ENCODE measurements at regions not wholly inside any gene's neighbourhood (a gene's known extent, or its start where the extent isn't known, plus 50 kb on each side); places are given as distances from the start of the nearest gene placed in this dataset.

DNA sequence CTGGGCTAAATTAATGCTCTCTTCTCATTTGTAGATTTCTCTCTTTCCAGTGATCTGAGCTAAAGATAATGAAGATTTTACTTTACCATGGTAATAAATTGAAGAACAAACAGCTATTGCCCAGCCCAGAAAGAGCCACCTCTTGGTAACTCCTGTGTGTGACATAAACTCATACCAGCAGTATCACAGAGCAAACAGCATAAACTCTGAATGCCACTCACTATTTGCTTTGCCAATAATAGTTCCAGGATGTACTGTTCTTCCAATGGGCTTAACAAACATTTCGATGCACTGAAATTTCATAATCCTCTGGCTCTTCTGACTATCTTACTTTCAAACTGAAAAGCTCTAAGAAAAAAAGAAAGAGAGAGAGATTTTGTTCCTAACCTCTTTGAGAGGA, 69.8 kb upstream of the RASEF start (continued):
- TF ChIP-seq STAT1 (IDR thresholded peaks at IDR 0.05; ENCODE audit: unreplicated experiment) = no peak
- no peak for TF ChIP-seq ZNF331 (CRISPR knock-in tag; IDR thresholded peaks at IDR 0.05; ENCODE audit: low read depth)
- TF ChIP-seq, protein P1, sequence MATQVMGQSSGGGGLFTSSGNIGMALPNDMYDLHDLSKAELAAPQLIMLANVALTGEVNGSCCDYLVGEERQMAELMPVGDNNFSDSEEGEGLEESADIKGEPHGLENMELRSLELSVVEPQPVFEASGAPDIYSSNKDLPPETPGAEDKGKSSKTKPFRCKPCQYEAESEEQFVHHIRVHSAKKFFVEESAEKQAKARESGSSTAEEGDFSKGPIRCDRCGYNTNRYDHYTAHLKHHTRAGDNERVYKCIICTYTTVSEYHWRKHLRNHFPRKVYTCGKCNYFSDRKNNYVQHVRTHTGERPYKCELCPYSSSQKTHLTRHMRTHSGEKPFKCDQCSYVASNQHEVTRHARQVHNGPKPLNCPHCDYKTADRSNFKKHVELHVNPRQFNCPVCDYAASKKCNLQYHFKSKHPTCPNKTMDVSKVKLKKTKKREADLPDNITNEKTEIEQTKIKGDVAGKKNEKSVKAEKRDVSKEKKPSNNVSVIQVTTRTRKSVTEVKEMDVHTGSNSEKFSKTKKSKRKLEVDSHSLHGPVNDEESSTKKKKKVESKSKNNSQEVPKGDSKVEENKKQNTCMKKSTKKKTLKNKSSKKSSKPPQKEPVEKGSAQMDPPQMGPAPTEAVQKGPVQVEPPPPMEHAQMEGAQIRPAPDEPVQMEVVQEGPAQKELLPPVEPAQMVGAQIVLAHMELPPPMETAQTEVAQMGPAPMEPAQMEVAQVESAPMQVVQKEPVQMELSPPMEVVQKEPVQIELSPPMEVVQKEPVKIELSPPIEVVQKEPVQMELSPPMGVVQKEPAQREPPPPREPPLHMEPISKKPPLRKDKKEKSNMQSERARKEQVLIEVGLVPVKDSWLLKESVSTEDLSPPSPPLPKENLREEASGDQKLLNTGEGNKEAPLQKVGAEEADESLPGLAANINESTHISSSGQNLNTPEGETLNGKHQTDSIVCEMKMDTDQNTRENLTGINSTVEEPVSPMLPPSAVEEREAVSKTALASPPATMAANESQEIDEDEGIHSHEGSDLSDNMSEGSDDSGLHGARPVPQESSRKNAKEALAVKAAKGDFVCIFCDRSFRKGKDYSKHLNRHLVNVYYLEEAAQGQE (IDR thresholded peaks at IDR 0.05; ENCODE audit: unreplicated experiment) = no peak
- no peak for TF ChIP-seq CREB1 (CRISPR knock-in tag; IDR thresholded peaks at IDR 0.05; ENCODE audit: low read depth)
- TF ChIP-seq, protein P2, sequence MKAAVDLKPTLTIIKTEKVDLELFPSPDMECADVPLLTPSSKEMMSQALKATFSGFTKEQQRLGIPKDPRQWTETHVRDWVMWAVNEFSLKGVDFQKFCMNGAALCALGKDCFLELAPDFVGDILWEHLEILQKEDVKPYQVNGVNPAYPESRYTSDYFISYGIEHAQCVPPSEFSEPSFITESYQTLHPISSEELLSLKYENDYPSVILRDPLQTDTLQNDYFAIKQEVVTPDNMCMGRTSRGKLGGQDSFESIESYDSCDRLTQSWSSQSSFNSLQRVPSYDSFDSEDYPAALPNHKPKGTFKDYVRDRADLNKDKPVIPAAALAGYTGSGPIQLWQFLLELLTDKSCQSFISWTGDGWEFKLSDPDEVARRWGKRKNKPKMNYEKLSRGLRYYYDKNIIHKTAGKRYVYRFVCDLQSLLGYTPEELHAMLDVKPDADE (IDR thresholded peaks at IDR 0.05) = no peak
- no peak for TF ChIP-seq NANOG (IDR thresholded peaks at IDR 0.05; ENCODE audit: borderline replicate concordance)
- no peak for TF ChIP-seq ZNF114 (CRISPR knock-in tag; IDR thresholded peaks at IDR 0.05)
- no peak for TF ChIP-seq EZH2phosphoT487 (IDR thresholded peaks at IDR 0.05; ENCODE audit: unreplicated experiment)

DNA sequence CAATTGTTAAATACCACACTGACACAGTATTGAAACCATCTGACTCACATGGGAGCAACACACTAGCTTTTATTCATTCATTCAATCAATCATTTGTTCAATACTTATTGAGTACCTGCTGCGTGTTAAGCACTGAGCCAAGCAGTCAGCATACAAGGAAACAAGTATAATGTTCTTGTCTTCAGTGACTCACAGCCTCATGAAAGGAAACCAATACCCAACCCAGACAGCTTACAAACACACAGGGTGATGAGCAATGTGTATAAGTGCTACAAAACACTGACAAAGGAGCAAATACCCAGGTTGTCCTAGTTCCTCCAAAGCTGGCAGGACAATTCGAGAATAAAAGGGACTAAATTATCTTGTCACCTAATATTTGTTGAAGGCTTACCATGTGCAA, 67.6 kb upstream of the RASEF start:
- Histone ChIP-seq H3K4me3 (no peak overlapping the region), H3K79me2 (replicated peaks; ENCODE audit: insufficient read depth) (no peaks in the 10 kb centered on the region), H3K4me1 (ENCODE audit: insufficient read depth) (no peaks in the 10 kb centered on the region), H3K27ac (ENCODE audit: low read depth) (no peak overlapping the region), H3K4me2 (no peak overlapping the region), H2AFZ (no peak overlapping the region), H4K20me1 (replicated peaks; ENCODE audit: insufficient read depth) (no peaks in the 10 kb centered on the region; the same call in 1 of the 2 replicates), H3K36me3 (ENCODE audit: insufficient read depth) (no peaks in the 10 kb centered on the region; the same call in 1 of the 2 replicates), H3K9me2 (ENCODE audit: insufficient read depth) (peaks cover 6% of the 10 kb centered on the region), H3F3A (replicated peaks; ENCODE audit: low read depth) (no peaks in the 10 kb centered on the region), H3K27me3 (ENCODE audit: insufficient read depth) (no peaks in the 10 kb centered on the region)
- no peak for ATAC-seq
- H3K27ac Mint-ChIP-seq = no peak overlapping the region
- no peak for DNase-seq (ENCODE audit: low spot score)
- H3K36me3 Mint-ChIP-seq (ENCODE audit: low read depth) = peaks cover 15% of the 10 kb centered on the region; the same call in 2 of the 3 replicates
- peaks cover 23% of the 10 kb centered on the region for H3K9me3 Mint-ChIP-seq
- no peaks in the 10 kb centered on the region for H3K27me3 Mint-ChIP-seq (ENCODE audit: insufficient read depth, low read depth, poor library complexity)
- H3K4me3 Mint-ChIP-seq = no peak overlapping the region
- no peaks in the 10 kb centered on the region for H3K4me1 Mint-ChIP-seq
- no peak for TF ChIP-seq NANOG (IDR thresholded peaks at IDR 0.05; ENCODE audit: borderline replicate concordance)
- TF ChIP-seq, protein P3, sequence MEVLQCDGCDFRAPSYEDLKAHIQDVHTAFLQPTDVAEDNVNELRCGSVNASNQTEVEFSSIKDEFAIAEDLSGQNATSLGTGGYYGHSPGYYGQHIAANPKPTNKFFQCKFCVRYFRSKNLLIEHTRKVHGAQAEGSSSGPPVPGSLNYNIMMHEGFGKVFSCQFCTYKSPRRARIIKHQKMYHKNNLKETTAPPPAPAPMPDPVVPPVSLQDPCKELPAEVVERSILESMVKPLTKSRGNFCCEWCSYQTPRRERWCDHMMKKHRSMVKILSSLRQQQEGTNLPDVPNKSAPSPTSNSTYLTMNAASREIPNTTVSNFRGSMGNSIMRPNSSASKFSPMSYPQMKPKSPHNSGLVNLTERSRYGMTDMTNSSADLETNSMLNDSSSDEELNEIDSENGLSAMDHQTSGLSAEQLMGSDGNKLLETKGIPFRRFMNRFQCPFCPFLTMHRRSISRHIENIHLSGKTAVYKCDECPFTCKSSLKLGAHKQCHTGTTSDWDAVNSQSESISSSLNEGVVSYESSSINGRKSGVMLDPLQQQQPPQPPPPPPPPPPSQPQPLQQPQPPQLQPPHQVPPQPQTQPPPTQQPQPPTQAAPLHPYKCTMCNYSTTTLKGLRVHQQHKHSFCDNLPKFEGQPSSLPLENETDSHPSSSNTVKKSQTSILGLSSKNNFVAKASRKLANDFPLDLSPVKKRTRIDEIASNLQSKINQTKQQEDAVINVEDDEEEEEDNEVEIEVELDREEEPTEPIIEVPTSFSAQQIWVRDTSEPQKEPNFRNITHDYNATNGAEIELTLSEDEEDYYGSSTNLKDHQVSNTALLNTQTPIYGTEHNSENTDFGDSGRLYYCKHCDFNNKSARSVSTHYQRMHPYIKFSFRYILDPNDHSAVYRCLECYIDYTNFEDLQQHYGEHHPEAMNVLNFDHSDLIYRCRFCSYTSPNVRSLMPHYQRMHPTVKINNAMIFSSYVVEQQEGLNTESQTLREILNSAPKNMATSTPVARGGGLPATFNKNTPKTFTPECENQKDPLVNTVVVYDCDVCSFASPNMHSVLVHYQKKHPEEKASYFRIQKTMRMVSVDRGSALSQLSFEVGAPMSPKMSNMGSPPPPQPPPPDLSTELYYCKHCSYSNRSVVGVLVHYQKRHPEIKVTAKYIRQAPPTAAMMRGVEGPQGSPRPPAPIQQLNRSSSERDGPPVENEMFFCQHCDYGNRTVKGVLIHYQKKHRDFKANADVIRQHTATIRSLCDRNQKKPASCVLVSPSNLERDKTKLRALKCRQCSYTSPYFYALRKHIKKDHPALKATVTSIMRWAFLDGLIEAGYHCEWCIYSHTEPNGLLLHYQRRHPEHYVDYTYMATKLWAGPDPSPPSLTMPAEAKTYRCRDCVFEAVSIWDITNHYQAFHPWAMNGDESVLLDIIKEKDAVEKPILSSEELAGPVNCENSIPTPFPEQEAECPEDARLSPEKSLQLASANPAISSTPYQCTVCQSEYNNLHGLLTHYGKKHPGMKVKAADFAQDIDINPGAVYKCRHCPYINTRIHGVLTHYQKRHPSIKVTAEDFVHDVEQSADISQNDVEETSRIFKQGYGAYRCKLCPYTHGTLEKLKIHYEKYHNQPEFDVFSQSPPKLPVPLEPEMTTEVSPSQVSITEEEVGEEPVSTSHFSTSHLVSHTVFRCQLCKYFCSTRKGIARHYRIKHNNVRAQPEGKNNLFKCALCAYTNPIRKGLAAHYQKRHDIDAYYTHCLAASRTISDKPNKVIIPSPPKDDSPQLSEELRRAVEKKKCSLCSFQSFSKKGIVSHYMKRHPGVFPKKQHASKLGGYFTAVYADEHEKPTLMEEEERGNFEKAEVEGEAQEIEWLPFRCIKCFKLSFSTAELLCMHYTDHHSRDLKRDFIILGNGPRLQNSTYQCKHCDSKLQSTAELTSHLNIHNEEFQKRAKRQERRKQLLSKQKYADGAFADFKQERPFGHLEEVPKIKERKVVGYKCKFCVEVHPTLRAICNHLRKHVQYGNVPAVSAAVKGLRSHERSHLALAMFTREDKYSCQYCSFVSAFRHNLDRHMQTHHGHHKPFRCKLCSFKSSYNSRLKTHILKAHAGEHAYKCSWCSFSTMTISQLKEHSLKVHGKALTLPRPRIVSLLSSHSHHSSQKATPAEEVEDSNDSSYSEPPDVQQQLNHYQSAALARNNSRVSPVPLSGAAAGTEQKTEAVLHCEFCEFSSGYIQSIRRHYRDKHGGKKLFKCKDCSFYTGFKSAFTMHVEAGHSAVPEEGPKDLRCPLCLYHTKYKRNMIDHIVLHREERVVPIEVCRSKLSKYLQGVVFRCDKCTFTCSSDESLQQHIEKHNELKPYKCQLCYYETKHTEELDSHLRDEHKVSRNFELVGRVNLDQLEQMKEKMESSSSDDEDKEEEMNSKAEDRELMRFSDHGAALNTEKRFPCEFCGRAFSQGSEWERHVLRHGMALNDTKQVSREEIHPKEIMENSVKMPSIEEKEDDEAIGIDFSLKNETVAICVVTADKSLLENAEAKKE (CRISPR knock-in tag; IDR thresholded peaks at IDR 0.05) = no peak
- TF ChIP-seq, protein P1 (IDR thresholded peaks at IDR 0.05; ENCODE audit: unreplicated experiment) = no peak
